MG63 (cell line): ENCODE measurements at regions not wholly inside any gene's neighbourhood (a gene's known extent, or its start where the extent isn't known, plus 50 kb on each side); places are given as distances from the start of the nearest gene placed in this dataset.

Experiments
- DNase-seq: peaks from one replicate; pipeline ENCODE4 v3.0.0-alpha.2; 2020
- H3K27me3 ChIP-seq: fragments of 250-450 bp; sonication (Bioruptor Pico); 2 replicates; pipeline ENCODE4 v1.5.1; 2020; ENCODE audit warnings: mild to moderate bottlenecking, moderate library complexity
- H3K36me3 ChIP-seq: fragments of 250-450 bp; sonication (Bioruptor Pico); 2 replicates; pipeline ENCODE4 v1.5.1; 2020; ENCODE audit warnings: mild to moderate bottlenecking, moderate library complexity
- H3K4me3 ChIP-seq: fragments of 250-450 bp; sonication (Bioruptor Pico); 2 replicates; pipeline ENCODE4 v1.5.1; 2020; ENCODE audit warnings: mild to moderate bottlenecking, moderate library complexity
- H3K9me3 ChIP-seq: fragments of 250-450 bp; sonication (Bioruptor Pico); 2 replicates; pipeline ENCODE4 v1.5.1; 2020; ENCODE audit warnings: mild to moderate bottlenecking, moderate library complexity

GRCh38 chr2:59938181-59938580 lies 615.3 kb downstream of the BCL11A start:
- no peak for DNase-seq
- no peaks in the 10 kb centered on the region for H3K27me3 ChIP-seq
- H3K4me3 ChIP-seq, result no peak overlapping the region
- no peaks in the 10 kb centered on the region for H3K9me3 ChIP-seq
- H3K36me3 ChIP-seq, result no peaks in the 10 kb centered on the region

- Histone ChIP-seq H3K36me3 (no peaks in the 10 kb centered on the region), H3K27me3 (no peaks in the 10 kb centered on the region), H3K4me3 (no peak overlapping the region), H3K9me3 (no peaks in the 10 kb centered on the region)
- no peak for DNase-seq
These were observed 617.4 kb downstream of the BCL11A start for GRCh38 chr2:59936048-59936447.

GRCh38 chr2:59935005-59935404 lies 618.4 kb downstream of the BCL11A start:
- DNase-seq, result no peak
- Histone ChIP-seq H3K4me3 (no peak overlapping the region), H3K27me3 (no peaks in the 10 kb centered on the region), H3K9me3 (no peaks in the 10 kb centered on the region), H3K36me3 (no peaks in the 10 kb centered on the region)

- H3K27me3 ChIP-seq, result no peaks in the 10 kb centered on the region
- H3K9me3 ChIP-seq, result no peaks in the 10 kb centered on the region
- no peak for DNase-seq
These were observed 619.5 kb downstream of the BCL11A start for GRCh38 chr2:59933948-59934347.

GRCh38 chr2:59932341-59932740 lies 621.1 kb downstream of the BCL11A start:
- DNase-seq, result no peak

More at GRCh38 chr2:59933948-59934347, 619.5 kb downstream of the BCL11A start:
- H3K4me3 ChIP-seq, result no peak overlapping the region
- no peaks in the 10 kb centered on the region for H3K36me3 ChIP-seq

GRCh38 chr2:59930430-59930829 lies 623.0 kb downstream of the BCL11A start:
- no peak for DNase-seq
- Histone ChIP-seq H3K36me3 (no peaks in the 10 kb centered on the region), H3K27me3 (no peaks in the 10 kb centered on the region), H3K9me3 (no peaks in the 10 kb centered on the region), H3K4me3 (no peak overlapping the region)

More at GRCh38 chr2:59932341-59932740, 621.1 kb downstream of the BCL11A start:
- Histone ChIP-seq H3K36me3 (no peaks in the 10 kb centered on the region), H3K4me3 (no peak overlapping the region), H3K9me3 (no peaks in the 10 kb centered on the region), H3K27me3 (no peaks in the 10 kb centered on the region)

- no peak overlapping the region for H3K4me3 ChIP-seq
- H3K36me3 ChIP-seq, result no peaks in the 10 kb centered on the region
- no peaks in the 10 kb centered on the region for H3K27me3 ChIP-seq
- H3K9me3 ChIP-seq, result no peaks in the 10 kb centered on the region
- DNase-seq, result no peak
These were observed 626.7 kb downstream of the BCL11A start for GRCh38 chr2:59926731-59927130.

- H3K36me3 ChIP-seq, result no peaks in the 10 kb centered on the region
- H3K27me3 ChIP-seq, result no peaks in the 10 kb centered on the region
- H3K9me3 ChIP-seq, result no peaks in the 10 kb centered on the region
- DNase-seq, result no peak
- no peak overlapping the region for H3K4me3 ChIP-seq
These were observed 628.1 kb downstream of the BCL11A start for GRCh38 chr2:59925321-59925720.

- Histone ChIP-seq H3K9me3 (no peaks in the 10 kb centered on the region), H3K4me3 (no peak overlapping the region), H3K36me3 (no peaks in the 10 kb centered on the region), H3K27me3 (no peaks in the 10 kb centered on the region)
- no peak for DNase-seq
These were observed 629.1 kb downstream of the BCL11A start for GRCh38 chr2:59924346-59924745.

GRCh38 chr2:59922450-59922849 lies 631.0 kb downstream of the BCL11A start:
- DNase-seq, result no peak
- H3K27me3 ChIP-seq, result no peaks in the 10 kb centered on the region
- no peaks in the 10 kb centered on the region for H3K9me3 ChIP-seq
- no peaks in the 10 kb centered on the region for H3K36me3 ChIP-seq
- no peak overlapping the region for H3K4me3 ChIP-seq

- no peak for DNase-seq
- H3K36me3 ChIP-seq, result no peaks in the 10 kb centered on the region
- H3K9me3 ChIP-seq, result no peaks in the 10 kb centered on the region
- H3K4me3 ChIP-seq, result no peak overlapping the region
- no peaks in the 10 kb centered on the region for H3K27me3 ChIP-seq
These were observed 631.7 kb downstream of the BCL11A start for GRCh38 chr2:59921743-59922142.

GRCh38 chr2:59920961-59921360 lies 632.5 kb downstream of the BCL11A start:
- no peak for DNase-seq

GRCh38 chr2:59920307-59920706 lies 633.1 kb downstream of the BCL11A start:
- no peaks in the 10 kb centered on the region for H3K27me3 ChIP-seq
- H3K4me3 ChIP-seq, result no peak overlapping the region
- H3K9me3 ChIP-seq, result no peaks in the 10 kb centered on the region
- no peak for DNase-seq
- no peaks in the 10 kb centered on the region for H3K36me3 ChIP-seq

More at GRCh38 chr2:59920961-59921360, 632.5 kb downstream of the BCL11A start:
- Histone ChIP-seq H3K27me3 (no peaks in the 10 kb centered on the region), H3K36me3 (no peaks in the 10 kb centered on the region), H3K9me3 (no peaks in the 10 kb centered on the region), H3K4me3 (no peak overlapping the region)

GRCh38 chr2:59919579-59919978 lies 633.9 kb downstream of the BCL11A start:
- H3K9me3 ChIP-seq, result no peaks in the 10 kb centered on the region
- no peaks in the 10 kb centered on the region for H3K27me3 ChIP-seq
- H3K36me3 ChIP-seq, result no peaks in the 10 kb centered on the region
- no peak overlapping the region for H3K4me3 ChIP-seq
- DNase-seq, result no peak

- Histone ChIP-seq H3K4me3 (no peak overlapping the region), H3K27me3 (no peaks in the 10 kb centered on the region), H3K9me3 (no peaks in the 10 kb centered on the region), H3K36me3 (no peaks in the 10 kb centered on the region)
- DNase-seq, result no peak
These were observed 641.4 kb downstream of the BCL11A start for GRCh38 chr2:59912042-59912441.

- no peak overlapping the region for H3K4me3 ChIP-seq
- no peaks in the 10 kb centered on the region for H3K27me3 ChIP-seq
- H3K36me3 ChIP-seq, result no peaks in the 10 kb centered on the region
- DNase-seq, result no peak
- H3K9me3 ChIP-seq, result no peaks in the 10 kb centered on the region
These were observed 643.3 kb downstream of the BCL11A start for GRCh38 chr2:59910166-59910565.

- peaks cover 2% of the 10 kb centered on the region; the same call in 1 of the 2 replicates for H3K27me3 ChIP-seq
- no peaks in the 10 kb centered on the region for H3K9me3 ChIP-seq
- no peaks in the 10 kb centered on the region for H3K36me3 ChIP-seq
- DNase-seq, result no peak
- H3K4me3 ChIP-seq, result no peak overlapping the region
These were observed 644.3 kb downstream of the BCL11A start for GRCh38 chr2:59909147-59909546.

GRCh38 chr2:59905731-59906130 lies 647.7 kb downstream of the BCL11A start:
- DNase-seq, result no peak
- Histone ChIP-seq H3K9me3 (no peaks in the 10 kb centered on the region), H3K36me3 (no peaks in the 10 kb centered on the region), H3K27me3 (peaks cover 5% of the 10 kb centered on the region; the same call in 1 of the 2 replicates), H3K4me3 (no peak overlapping the region)

- DNase-seq, result no peak
- Histone ChIP-seq H3K9me3 (no peaks in the 10 kb centered on the region), H3K4me3 (no peak overlapping the region), H3K36me3 (no peaks in the 10 kb centered on the region), H3K27me3 (peaks cover 5% of the 10 kb centered on the region; the same call in 1 of the 2 replicates)
These were observed 649.4 kb downstream of the BCL11A start for GRCh38 chr2:59903994-59904544.
